GM18870 (cell line): ENCODE measurements at regions not wholly inside any gene's neighbourhood (a gene's known extent, or its start where the extent isn't known, plus 50 kb on each side); places are given as distances from the start of the nearest gene placed in this dataset.
"Not testable (repeated sequence)": the region's sequence is repeated elsewhere in the genome, so short reads cannot be mapped to it uniquely, and the experiment has no call there.

Source experiments
- ATAC-seq: cut with Tn5 transposase; IDR thresholded peaks from one replicate; pipeline ENCODE4 v1.9.1; 2021; ENCODE audit warnings: moderate library complexity; ENCODE audit not compliant: unreplicated experiment

GRCh38 chr5:6082685-6083084 is 295.7 kb downstream of the MED10 start:
- ATAC-seq = no peak

GRCh38 chr5:6081727-6082210 is 296.6 kb downstream of the MED10 start:
- no peak for ATAC-seq

DNA sequence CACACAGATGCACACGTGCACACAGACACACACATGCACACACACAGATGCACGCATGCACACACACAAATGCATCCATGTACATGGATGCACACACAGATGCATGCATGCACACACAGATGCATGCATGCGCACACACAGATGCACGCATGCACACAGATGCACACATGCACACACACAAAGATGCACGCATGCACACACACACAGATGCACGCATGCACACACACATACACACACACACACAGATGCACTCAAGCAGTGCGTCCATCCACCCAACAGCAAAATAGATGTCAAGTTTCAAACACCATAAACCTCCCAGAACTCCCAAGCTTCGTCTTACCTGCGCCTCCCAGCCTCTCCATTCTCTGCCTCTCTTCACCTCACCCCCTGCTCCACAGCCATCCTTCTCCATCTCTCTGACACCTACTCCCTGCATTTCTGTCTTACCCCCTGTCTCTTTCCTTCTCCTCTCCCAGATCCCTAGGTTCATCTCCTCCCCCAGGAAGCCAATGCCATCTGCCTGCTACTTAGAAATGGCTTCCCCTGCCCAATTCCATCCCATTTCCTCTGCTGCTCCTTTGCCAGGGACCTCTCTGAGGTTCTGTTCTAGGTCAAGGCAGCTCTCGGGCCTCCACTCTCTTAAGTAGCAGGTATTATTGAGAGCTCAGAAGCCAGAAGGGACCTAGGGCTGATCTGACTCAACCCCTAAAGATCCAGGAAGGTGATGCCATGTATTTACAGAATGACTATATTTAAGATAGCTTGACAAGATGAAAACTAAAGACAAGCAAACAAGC is 297.2 kb downstream of the MED10 start:
- ATAC-seq = no peak

GRCh38 chr5:6080436-6080835 is 297.9 kb downstream of the MED10 start:
- ATAC-seq = no peak

DNA sequence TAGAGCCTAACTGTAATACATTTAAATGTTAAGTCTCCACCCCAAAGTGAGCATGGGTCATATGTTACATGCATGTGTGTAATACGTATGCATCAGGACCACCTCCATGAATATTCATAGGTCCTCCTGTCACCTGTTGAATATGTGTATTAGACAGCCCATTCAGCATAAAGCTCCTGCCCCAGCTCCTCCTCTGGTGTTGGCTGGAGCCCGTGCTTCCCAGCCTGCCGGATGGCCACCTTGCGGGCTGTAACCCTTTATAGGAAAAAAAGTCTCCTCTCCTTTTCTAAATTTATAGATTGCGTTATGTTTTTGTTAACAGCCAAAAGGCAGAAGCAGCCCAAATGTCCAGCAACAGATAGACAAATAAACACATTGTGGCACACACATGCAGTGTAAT is 299.5 kb downstream of the MED10 start:
- ATAC-seq = no peak

DNA sequence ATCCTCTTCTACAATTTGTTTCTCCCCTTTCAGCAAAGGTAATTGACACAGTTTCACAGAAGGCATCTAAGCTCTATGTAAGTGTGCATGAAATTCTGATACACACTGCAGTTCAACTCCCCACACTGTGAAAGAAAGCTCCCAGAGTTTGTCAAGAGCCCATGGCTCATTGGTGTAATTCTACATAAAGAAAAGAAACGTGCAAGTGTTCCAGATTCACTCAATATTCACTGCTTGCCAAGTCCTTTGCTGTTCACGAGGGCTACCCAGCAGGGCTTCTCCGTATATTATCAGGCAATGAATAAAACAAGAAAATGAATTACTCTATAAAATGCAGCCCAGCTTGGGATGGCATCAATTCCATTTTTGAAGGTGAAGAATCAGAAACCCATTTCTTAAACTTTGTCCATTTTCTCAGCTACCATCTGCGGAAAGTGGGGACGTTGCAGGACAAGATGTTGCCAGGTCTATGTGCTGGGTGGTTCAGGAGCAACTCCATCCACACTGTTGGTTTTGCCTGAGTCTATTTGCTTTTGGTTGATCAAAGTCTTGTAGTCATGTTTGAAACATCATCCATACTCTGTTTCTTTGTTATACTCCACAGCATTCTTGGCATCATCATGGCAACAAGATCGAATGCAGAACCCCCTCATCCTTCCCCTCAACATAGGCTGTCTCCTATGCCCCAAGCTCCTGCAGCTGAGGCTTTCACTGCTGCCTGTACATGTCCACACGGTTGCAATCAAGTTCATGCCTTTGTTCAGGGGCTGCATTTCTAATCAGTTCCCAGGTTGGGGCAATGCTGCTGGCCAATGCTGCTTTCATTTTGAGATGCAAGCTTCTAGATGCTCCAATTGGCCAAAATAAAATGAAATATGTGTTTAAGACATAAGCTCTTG is 301.8 kb downstream of the MED10 start:
- ATAC-seq = no peak

- not testable (repeated sequence) for ATAC-seq
These were observed 305.9 kb downstream of the MED10 start for GRCh38 chr5:6072488-6072887.

DNA sequence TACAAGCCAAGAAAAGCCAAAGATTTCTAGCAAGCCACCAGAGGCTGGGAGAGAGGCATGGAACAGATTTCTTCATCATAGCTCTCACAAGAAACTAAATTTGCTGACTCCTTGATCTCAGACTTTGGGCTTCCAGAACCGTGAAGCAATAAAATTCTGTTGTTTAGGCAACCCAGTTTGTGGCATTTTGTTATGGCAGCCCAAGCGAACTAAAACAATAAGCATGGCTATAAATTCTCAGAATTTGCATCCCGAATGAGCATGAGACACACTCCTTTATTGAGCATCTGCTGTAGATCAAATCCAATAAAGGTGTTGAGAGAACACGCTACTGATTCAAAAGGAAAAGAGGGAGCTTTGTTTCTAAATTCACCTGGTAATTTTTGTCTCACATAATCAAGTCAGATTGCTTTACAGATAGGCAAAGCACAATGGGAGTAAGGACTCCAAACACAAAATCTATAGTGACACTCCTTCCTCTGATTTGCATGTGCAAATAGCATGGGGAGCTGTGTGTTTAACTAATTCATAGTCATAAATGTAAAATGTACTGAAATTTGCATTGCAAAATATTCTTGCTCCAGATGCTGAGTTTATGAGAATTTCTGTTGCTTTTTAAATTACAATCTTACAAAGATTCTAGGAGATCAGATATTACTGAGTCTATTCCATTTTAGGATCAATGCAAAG is 308.7 kb downstream of the MED10 start:
- no peak for ATAC-seq

GRCh38 chr5:6066016-6066415 is 312.3 kb downstream of the MED10 start:
- no peak for ATAC-seq

DNA sequence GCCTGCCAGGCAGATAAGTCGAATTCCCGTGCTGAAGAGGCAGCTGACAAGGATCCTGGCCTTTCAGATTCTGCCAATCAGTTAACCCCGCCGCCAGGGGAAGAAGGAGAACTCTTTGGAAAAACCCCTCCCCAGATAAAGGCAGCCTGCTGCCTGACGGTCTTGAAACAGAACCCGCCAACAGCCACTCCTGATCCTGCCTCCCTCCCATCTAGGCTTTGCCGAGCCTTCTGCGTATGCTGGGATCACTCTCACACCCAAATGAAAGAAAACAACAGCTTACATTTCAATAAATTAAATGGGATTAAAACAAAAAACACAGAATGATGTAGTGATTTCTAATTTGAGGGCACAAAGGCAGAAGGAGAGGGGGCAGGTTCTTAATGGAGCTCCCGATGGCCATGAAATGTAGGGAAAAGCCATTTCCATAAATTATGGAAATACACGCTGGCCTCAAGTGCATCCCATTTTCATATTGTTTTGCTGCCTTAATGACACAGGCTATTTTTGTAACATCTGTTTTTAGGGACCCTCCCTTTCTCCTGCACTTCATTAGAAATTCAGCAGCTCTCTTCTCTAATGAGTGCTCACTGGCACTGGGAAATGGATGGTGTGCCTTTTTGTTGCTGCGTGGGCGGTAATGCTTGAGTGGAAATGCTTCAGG is 319.1 kb downstream of the MED10 start:
- no peak for ATAC-seq

- ATAC-seq = no peak
These were observed 320.2 kb downstream of the MED10 start for GRCh38 chr5:6058055-6058715.

DNA sequence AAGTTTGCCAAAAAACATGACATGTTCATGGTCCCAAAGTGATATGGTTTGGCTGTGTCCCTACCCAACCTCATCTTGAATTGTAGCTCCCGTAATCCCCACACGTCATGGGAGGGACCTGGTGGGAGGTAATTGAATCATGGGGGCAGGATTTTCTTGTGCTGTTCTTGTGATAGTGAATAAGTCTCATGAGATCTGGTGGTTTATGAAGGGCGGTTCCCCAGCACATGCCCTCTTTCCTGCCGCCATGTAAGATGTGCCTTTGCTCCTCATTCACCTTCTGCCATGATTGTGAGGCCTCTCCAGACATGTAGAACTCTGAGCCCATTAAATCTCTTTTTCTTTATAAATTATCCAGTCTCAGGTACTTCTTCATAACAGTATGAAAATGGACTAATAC is 322.1 kb downstream of the MED10 start:
- no peak for ATAC-seq

DNA sequence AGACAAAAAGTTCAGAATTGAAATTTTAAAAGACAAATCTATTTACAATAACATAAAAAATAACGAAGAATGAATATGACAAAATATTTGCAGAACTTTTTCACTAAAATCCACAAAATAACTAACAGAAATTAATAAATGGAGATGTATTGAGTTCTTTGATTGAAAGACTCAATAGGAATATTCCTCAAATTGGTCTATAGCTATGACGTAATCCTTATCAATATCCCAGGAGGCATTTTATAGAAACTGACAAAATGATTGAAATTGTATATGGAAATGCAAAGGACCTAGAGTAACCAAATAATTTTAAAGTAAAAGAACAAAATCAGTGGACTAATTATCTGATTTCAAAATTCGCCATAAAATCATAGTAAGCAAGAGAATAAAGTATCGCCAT is 328.7 kb downstream of the MED10 start:
- no peak for ATAC-seq

DNA sequence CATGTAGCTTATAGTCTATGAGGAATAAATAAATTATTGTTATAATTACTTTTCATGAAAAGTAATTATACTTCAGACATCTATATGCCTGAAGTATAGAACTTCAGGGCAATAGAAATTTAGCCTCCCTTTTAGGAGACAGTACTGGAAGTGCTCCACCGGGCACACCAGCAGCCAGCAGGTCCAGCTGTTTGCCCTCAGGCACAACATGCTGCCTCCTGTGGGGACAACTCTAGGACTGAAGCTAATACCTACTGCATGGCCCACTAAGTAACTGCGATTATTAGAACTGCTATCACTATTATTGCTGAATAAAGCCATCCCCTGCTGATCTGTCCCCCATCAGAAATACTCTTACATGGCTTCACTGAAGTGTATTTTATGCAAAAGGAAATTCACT is 329.6 kb downstream of the MED10 start:
- ATAC-seq = no peak

DNA sequence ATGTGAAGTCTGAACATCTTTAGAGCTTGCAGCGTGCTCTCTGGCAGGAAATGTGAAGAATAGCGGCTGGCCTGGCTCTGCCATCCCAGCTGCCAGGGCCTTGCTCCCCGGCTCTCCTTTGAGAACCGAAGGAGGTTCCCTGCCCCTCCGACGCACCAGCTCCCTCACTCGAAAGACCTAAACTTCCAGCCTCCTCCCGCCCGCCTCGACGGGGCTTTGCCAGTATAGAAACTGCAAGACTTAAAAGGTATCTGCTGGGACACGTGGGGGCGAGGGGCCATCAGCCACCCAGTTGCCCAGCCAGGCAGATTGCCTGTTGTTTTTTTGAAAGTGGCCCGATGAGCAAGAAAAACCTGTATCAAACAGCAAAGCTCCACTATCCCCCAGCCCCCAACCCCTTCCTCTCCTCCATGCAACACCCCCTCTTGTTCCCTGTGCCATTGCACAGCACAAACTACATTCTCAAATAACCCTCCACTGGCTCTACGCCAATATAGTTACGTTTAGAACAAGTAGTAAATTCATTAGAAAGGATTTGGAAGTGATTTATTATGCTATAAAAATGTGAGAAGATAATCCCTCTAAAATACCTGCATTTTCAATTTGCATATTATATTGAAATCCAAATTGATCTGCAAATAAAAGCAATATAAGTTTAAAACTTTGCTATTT is 331.9 kb downstream of the MED10 start:
- no peak for ATAC-seq

DNA sequence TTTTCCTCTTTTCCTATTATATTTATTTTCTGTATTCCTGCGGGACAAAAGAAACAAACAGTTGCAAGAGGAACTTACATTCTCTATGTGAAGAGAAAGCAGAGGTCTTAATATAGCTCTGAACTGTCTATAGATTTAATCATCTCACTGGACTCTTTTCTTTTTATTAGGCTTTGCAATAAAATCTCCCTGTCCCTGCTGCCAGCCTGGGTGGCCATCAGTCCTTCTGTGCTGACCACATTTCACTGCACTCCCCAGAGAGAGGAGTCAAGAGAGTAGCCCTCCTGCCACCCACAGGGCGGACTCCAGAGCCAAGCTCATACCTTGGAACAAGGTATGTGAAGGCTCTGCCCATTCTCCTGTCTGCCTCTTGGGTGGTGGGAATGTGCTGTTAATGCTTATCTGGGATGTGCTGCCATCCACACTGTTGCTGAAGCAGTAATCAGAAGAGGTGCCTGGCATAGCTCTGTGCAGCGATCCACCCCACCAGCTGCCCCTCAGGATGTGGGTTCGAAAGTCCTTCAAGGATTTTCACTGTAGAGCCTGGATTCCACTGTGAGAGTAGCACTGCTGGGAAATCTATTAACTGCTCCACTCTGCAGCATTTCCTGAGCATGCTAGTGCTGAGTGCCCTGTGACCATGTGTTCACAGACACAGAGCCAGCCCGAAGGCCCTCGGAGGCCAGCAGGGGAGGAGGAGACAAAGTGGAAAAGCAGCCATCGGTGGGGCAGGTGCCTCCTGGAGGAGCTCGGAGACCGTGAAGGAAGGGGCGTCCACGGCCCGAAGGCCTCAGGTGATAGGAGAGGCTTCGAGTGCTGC is 334.6 kb downstream of the MED10 start:
- ATAC-seq = no peak

GRCh38 chr5:6041977-6042550 is 336.3 kb downstream of the MED10 start:
- ATAC-seq = no peak

DNA sequence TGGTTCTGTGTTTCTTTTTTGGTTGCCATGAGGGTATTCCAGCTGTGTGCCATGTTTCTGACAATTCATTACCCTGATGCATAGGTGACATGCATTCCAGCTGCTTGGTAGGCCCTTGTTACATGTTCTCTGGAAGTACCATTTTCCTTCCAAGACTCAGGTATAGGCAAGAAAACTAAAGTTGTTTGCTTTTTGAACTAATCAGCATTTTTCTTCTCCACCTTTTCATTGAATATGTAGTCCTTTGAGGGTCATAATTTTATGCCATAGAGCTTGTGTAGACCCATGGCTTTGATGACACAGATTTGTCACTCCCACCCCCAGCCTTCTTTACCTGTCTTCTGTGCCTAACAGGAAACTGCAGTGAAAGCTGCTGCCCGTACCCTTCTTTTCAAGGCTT is 339.2 kb downstream of the MED10 start:
- ATAC-seq = no peak

DNA sequence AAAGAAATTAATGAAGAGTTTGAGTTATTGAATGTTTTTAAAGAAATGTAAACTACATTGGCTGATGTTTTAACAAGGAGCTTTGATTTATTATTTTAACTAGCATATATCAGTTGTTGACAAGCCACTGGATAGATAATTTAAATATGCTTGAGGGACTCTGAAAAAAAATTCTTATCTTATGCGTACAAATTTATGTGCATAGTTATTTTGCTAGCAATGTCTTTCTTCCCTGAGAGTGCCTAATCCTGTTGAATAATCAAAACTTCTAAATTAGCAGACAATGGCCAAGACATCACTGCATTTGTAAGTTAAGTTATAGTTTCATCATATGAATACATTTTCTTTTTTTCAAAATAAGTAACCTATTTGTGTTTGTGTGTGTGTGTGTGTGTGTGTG is 342.3 kb downstream of the MED10 start:
- ATAC-seq = no peak
